Spleen (tissue), 7 donors: ENCODE measurements at regions not wholly inside any gene's neighbourhood (a gene's known extent, or its start where the extent isn't known, plus 50 kb on each side); places are given as distances from the start of the nearest gene placed in this dataset.

Experiments
- POLR2A ChIP-seq, 3 donors: fragments of 450-650 bp; IDR thresholded peaks; one replicate each; pipeline ENCODE4 v1.5.1; 2017; ENCODE audit warnings: antibody characterized with exemption in 3 of 3, mild to moderate bottlenecking in 1 of 3
- TF ChIP-seq, protein P1 (sequence below), 11 experiments: fragments of 200-600 bp in 7 of 11; fragments of 450-650 bp in 4 of 11; sonication (generic) in 4 of 11; IDR thresholded peaks in 8 of 11; conservative IDR thresholded peaks in 3 of 11; 1 replicate in 7 of 11; 2 replicates in 4 of 11; pipeline versions ENCODE4 v1.4.0 to v1.8.0; 2016 to 2021; ENCODE audit warnings: antibody characterized with exemption in 11 of 11, inconsistent platforms in 4 of 11, mild to moderate bottlenecking in 1 of 11
- donor health status: DM: no; HTN: no; CAD: no; lungs with moderate emphysema.
- donor health status: DM: no; HTN: no; CAD: no.
- donor health status: DM: no; HTN: no; CAD: no.

DNA sequence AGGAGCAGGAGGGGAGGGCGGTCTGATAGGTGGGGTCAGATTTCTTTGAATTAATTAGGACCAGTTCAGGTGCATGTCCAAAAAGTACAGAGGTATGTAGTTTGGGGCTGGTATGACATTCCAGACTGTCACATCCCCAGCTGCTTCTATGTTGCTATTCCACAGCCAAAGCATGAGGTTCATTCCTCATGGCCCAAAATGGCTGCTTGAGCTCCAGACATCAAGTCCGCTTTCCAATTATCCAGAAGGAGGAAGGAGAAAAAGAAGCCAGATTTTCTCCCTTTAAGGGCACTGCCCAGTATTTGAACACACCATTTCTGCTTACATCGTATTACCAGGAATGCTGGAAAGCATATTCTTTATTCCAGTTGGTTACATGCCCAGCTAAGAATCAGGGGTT is 58.0 kb upstream of the CD82 start:
- TF ChIP-seq, protein P1, sequence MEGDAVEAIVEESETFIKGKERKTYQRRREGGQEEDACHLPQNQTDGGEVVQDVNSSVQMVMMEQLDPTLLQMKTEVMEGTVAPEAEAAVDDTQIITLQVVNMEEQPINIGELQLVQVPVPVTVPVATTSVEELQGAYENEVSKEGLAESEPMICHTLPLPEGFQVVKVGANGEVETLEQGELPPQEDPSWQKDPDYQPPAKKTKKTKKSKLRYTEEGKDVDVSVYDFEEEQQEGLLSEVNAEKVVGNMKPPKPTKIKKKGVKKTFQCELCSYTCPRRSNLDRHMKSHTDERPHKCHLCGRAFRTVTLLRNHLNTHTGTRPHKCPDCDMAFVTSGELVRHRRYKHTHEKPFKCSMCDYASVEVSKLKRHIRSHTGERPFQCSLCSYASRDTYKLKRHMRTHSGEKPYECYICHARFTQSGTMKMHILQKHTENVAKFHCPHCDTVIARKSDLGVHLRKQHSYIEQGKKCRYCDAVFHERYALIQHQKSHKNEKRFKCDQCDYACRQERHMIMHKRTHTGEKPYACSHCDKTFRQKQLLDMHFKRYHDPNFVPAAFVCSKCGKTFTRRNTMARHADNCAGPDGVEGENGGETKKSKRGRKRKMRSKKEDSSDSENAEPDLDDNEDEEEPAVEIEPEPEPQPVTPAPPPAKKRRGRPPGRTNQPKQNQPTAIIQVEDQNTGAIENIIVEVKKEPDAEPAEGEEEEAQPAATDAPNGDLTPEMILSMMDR (IDR thresholded peaks at IDR 0.05 in 8 of 11, conservative IDR thresholded peaks at IDR 0.05 in 3 of 11) = no peak
- TF ChIP-seq POLR2A (IDR thresholded peaks at IDR 0.05) = no peak
